Right ventricle myocardium inferior (tissue), 1 donor: ENCODE measurements at regions not wholly inside any gene's neighbourhood (a gene's known extent, or its start where the extent isn't known, plus 50 kb on each side); places are given as distances from the start of the nearest gene placed in this dataset.

ENCODE experiments used
- ATAC-seq: fragments of 200-7000 bp; cut with Tn5 transposase; one replicate; pipeline ENCODE4 v1.9.1; 2020; ENCODE audit warnings: mild to moderate bottlenecking, moderate library complexity
- DNase-seq: peaks from one replicate; pipeline ENCODE4 v3.0.0; 2021; ENCODE audit errors: missing footprints
- intact Hi-C: fragments of 100-400 bp; cut with DNase I; formaldehyde crosslinking; loops from one replicate; pipeline ENCODE4 v1.11.0; 2022
- donor health status: DM: no; HTN: yes; CAD: no; lungs with severe emphysema.

GRCh38 chr15:61653110-61653509, 407.1 kb downstream of the VPS13C start:
- DNase-seq (no peak), ATAC-seq (peak; percentile 78)
- intact Hi-C loops, result no loop called here

- DNase-seq (no peak), ATAC-seq (no peak)
- intact Hi-C loops, result no loop called here
Observed at GRCh38 chr15:61651267-61651666, 409.0 kb downstream of the VPS13C start.

- intact Hi-C loops, result no loop called here
Observed at GRCh38 chr15:61649046-61649445, 411.2 kb downstream of the VPS13C start.

GRCh38 chr15:61644550-61644949, 415.4 kb upstream of the RORA start:
- ATAC-seq (no peak), DNase-seq (no peak)
- intact Hi-C loops, result no loop called here

More at GRCh38 chr15:61649046-61649445, 411.2 kb downstream of the VPS13C start:
- ATAC-seq (no peak), DNase-seq (no peak)

- DNase-seq (no peak), ATAC-seq (no peak)
- intact Hi-C loops, result no loop called here
Observed at GRCh38 chr15:61641645-61642044, 412.5 kb upstream of the RORA start.

DNA sequence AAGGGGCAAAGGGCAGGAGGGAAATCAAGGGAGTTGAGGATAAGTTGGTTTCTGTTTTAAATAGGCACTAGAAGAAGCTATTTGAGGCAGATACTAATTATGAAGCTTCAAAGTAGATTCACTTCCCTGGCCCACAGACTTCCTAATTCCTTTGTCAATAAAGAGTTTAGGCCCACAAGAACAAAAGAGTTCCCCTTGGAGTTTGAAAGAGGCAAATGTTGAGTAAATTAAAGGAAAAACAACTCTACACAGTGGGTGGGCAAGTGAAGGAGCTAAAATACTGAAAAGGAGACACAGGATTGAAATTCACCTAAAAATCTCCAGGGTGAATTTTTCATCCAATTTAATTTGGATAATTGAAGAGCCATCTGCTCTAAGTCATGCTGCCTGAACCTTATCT, 411.7 kb upstream of the RORA start:
- no peak for DNase-seq
- no peak for ATAC-seq
- intact Hi-C loops, result no loop called here

- ATAC-seq (no peak), DNase-seq (no peak)
- intact Hi-C loops, result no loop called here
Observed at GRCh38 chr15:61639491-61639890, 410.4 kb upstream of the RORA start.

DNA sequence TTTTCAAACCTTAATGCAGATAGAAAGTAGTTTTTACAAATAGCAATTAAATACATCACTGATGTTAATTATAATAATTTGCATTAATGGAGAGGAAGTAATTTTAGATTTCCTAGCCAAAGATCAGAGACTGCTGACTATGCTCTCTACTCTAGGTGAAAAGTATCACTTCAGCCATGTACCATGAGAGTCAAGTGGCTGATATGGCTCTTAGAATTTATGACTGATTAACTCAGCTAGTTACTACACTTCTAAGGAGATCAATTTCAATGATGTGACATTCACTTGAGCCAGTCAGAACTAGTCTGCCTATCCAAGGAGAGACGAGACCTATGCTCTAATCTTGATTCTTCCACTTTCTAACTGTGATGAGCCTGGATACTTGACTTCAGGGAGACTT, 405.7 kb upstream of the RORA start:
- DNase-seq (no peak), ATAC-seq (no peak)
- intact Hi-C loops, result no loop called here

- DNase-seq (no peak), ATAC-seq (no peak)
- intact Hi-C loops, result no loop called here
Observed at GRCh38 chr15:61633951-61634350, 404.8 kb upstream of the RORA start.

DNA sequence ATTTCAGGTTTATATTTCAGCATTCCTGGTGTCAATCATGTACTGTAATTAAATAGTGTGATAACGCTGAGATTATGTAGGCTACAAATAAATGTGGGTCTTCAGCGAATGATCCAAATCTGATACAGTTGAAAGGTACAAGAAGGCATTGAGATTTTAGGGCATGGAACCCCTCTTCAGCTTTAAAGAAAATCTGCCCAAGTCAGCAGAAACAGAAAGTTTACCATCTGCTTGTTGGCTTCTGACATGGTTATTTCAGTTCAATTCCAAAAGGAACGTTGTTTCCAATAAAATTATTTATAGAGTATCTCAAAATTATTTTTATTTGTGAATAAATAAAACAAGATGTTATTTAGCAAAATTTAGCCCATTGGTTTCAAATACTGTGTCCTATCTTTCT, 400.2 kb upstream of the RORA start:
- DNase-seq (no peak), ATAC-seq (no peak)
- intact Hi-C loops, result no loop called here

DNA sequence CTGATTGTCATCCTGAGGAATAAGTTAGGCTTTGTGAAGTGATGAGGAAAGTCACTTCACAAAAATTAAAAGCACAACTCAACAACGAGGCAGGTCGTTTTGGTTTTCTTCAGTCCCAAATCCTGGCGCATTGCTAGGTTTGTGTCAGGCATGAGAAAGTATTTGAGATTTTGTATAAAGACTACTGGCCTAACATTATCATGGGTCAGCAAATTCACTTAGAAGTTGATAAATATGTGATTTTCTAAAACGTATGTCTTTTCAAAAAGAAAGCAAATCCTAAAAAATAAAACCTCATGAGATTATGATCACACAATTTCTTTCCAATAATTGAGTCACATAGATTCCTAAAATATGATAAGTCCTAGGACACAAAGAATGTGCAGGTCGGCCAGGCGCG, 395.8 kb upstream of the RORA start:
- DNase-seq (no peak), ATAC-seq (no peak)
- intact Hi-C loops, result no loop called here

- intact Hi-C loops, result no loop called here
- no peak for DNase-seq
- no peak for ATAC-seq
Observed at GRCh38 chr15:61623746-61624145, 394.6 kb upstream of the RORA start.

- no peak for DNase-seq
- intact Hi-C loops, result no loop called here
- no peak for ATAC-seq
Observed at GRCh38 chr15:61621865-61622264, 392.8 kb upstream of the RORA start.

DNA sequence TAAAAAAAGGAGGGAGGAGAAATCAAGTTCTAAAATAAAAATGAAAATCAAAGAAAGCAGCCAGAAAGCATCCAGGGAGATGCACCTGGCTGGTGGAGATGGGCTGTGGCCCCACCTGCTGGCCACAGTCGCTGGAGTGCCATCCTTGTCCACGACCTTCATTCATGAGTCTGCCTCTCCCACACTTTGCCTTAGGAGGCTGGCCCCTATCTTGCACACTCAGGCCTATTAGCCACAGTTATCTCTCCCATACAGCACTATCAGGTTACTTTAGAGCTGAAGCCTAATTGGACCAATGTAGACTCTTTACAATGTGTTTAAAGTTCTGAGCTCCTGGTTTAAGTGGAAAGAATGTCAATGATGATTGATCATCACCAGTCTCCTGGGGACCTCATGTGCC, 392.0 kb upstream of the RORA start:
- intact Hi-C loops, result no loop called here
- ATAC-seq (no peak), DNase-seq (no peak)

GRCh38 chr15:61620151-61620550, 391.0 kb upstream of the RORA start:
- DNase-seq (no peak), ATAC-seq (no peak)
- intact Hi-C loops, result no loop called here

DNA sequence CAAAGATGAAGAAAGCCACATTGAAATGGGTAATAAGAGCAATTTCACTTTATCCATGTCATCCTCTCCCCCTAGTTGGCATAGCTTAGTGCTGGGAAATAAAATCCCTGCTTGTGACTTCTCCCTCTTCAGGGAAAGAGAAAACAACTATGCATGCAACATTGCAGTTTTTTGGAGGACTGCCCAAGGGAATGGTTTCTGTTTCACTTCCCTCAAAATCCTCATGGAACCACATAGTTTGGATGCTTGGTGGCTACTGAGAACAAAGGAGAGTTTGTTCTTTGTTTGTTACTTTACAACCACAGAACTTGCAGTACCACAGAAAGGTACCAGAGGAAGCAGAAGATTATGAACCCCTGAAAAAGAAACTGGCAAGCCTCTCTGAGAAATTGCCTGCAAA, 384.6 kb upstream of the RORA start:
- ATAC-seq, result no peak
- no peak for DNase-seq
- intact Hi-C loops, result no loop called here

DNA sequence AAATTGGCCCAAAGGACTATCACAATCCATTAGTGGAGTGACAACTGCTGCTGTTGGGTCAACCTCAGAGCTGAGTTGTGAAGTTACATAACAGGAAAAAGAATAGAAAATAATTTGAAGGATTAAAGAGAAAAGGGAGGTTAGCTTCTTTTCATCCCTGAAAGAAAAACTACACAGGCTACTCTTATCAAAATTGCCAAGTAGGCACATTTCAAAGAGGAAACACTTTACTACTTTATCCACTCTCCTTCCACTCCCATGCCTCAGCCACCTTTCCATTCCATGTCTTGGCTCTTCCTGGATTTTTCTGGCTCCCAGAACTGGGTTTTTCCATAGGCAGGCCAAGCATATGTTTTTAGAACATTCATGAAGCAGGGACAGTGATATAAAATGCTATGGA, 384.0 kb upstream of the RORA start:
- intact Hi-C loops, result no loop called here
- ATAC-seq (no peak), DNase-seq (no peak)

- ATAC-seq (no peak), DNase-seq (no peak)
- intact Hi-C loops, result no loop called here
Observed at GRCh38 chr15:61612111-61612510, 383.0 kb upstream of the RORA start.

GRCh38 chr15:61605343-61605742, 376.2 kb upstream of the RORA start:
- ATAC-seq (no peak), DNase-seq (no peak)
- intact Hi-C loops, result no loop called here

DNA sequence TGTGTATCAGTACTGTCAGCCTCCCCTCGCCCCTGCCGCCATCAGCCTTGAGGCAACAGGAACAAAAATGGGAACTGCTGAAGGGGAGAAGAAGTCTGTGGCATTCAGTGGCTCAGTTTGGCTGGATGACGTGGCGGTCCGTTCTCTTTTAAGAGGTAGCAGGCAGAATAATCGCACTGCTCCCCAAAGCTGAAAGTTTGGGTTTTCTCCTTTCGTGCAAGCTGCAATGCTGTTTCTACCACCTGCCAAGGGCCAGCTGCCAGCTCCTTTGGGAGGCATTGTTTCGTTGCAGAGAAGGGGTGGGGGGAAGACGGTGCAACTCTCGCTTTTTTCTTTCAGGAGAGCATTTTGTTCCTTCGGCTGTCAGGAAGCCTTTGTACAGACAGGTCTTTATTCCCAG, 369.6 kb upstream of the RORA start:
- intact Hi-C loops, result no loop called here
- DNase-seq, result no peak
- no peak for ATAC-seq

DNA sequence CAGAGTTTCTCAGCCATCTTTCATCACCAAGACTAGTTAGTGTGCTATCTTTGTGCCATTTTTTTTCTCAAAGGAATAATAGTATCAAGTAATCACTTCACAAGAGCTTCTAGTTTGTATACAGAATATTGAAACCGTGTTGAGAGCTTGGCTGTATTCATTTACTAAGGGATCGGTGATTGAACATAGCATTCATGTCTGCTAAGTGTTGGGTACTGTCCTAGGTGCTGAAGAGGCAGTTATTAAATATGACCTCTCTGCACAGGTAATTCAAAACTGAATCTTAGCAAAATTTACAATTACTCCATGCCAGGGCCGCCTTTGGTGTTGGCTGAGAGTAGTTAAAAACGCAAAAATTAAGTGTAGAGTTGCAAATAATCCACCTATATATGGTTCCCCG, 355.3 kb upstream of the RORA start:
- ATAC-seq (no peak), DNase-seq (no peak)
- intact Hi-C loops, result no loop called here

DNA sequence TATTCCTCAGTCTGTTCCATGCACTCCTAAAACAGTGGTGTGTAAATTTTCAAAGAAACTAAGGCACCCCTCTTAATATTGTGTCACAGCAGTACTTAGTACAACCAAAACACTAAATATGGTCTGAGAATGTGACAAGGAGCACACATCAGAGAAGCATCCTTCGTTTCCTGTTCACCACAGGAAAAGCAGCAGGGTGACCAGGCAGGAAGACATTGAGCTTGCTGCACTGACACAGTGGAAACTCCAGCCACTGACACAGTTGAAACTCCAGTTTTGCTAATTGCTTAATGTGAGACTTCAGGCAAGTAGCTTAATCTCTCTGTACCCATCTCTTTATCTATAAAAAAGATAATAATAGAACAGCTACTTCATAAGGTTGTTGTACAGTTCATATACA, 353.0 kb upstream of the RORA start:
- intact Hi-C loops, result no loop called here
- ATAC-seq (no peak), DNase-seq (no peak)
